ENCODE measurements at regions not wholly inside any gene's neighbourhood (a gene's known extent, or its start where the extent isn't known, plus 50 kb on each side); places are given as distances from the start of the nearest gene placed in this dataset.

DNA sequence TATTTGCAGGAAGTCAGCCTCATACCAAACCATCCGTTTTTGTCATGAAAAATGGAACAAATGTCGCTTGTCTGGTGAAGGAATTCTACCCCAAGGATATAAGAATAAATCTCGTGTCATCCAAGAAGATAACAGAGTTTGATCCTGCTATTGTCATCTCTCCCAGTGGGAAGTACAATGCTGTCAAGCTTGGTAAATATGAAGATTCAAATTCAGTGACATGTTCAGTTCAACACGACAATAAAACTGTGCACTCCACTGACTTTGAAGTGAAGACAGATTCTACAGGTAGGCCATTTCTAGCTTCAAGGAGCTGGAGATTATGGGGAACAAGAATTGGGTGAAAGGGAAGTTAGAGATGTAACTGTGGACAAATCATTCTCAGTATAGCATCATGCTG, 126.1 kb downstream of the DAD1 start:
- no peak for TF ChIP-seq EZH2phosphoT487 (IDR thresholded peaks at IDR 0.05; ENCODE audit: borderline replicate concordance, low read length)
- TF ChIP-seq, protein P1, sequence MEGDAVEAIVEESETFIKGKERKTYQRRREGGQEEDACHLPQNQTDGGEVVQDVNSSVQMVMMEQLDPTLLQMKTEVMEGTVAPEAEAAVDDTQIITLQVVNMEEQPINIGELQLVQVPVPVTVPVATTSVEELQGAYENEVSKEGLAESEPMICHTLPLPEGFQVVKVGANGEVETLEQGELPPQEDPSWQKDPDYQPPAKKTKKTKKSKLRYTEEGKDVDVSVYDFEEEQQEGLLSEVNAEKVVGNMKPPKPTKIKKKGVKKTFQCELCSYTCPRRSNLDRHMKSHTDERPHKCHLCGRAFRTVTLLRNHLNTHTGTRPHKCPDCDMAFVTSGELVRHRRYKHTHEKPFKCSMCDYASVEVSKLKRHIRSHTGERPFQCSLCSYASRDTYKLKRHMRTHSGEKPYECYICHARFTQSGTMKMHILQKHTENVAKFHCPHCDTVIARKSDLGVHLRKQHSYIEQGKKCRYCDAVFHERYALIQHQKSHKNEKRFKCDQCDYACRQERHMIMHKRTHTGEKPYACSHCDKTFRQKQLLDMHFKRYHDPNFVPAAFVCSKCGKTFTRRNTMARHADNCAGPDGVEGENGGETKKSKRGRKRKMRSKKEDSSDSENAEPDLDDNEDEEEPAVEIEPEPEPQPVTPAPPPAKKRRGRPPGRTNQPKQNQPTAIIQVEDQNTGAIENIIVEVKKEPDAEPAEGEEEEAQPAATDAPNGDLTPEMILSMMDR (IDR thresholded peaks at IDR 0.05; ENCODE audit: low read depth, low read length, poor library complexity, severe bottlenecking), result no peak
- H4K20me1 ChIP-seq (ENCODE audit: control insufficient read depth, insufficient read depth, low read depth, low read length), result no peaks in the 10 kb centered on the region
- H3K4me1 ChIP-seq (ENCODE audit: control insufficient read depth, low read length), result peaks cover 9% of the 10 kb centered on the region; the same call in 1 of the 2 replicates
- no peaks in the 10 kb centered on the region for H3K9me3 ChIP-seq (ENCODE audit: control insufficient read depth, insufficient read depth, low read length)
- H3K27me3 ChIP-seq (ENCODE audit: control insufficient read depth, low read length), result no peaks in the 10 kb centered on the region
- H3K4me2 ChIP-seq (ENCODE audit: low read length), result no peak overlapping the region
- no peaks in the 10 kb centered on the region for H3K79me2 ChIP-seq (ENCODE audit: control insufficient read depth, low read length)
- no peak overlapping the region for H3K4me3 ChIP-seq (ENCODE audit: low read length)
- H3K9me2 ChIP-seq (replicated peaks; ENCODE audit: control insufficient read depth, low read length), result no peaks in the 10 kb centered on the region
- H3K36me3 ChIP-seq (ENCODE audit: control insufficient read depth, low read length), result no peaks in the 10 kb centered on the region
- H3K27ac ChIP-seq (ENCODE audit: low read depth, low read length), result no peak overlapping the region
- no peaks in the 10 kb centered on the region for H3F3A ChIP-seq (ENCODE audit: control insufficient read depth, insufficient read depth)

DNA sequence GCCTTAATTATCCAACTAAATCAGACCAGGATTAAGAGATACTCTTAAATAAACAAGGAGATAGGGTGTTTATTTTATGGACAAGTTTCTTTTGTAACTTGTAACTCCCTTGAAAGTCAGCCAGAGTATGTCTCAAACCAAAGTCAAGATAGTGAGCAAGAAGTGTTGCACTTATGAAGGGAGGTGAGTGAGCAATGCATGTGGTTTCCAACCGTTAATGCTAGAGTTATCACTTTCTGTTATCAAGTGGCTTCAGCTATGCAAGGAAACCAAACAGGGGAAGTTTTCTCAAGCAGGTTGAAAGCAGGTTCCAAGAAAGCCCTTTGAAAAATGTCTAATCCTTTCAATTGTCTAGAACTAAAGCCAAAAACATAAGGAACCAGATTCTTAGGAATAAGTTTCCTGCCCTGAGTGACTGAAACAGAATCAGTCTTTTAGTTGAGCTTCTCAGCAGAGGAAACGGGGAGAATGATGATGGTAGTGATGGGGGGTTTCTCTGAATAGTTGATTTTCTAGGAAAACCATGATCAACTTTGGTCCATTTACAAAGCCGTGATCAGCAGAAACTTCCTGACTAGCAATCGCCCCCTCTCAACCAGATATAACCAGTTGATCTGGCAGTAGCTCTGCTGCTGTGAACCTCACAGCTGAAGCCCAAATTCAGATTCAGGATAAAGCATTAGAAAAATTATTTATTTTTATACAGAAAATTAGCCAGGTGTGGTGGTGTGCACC, 128.4 kb downstream of the DAD1 start:
- H3K9me3 ChIP-seq (ENCODE audit: control insufficient read depth, insufficient read depth, low read length), result no peaks in the 10 kb centered on the region
- H3K79me2 ChIP-seq (ENCODE audit: control insufficient read depth, low read length), result no peaks in the 10 kb centered on the region
- H3K9me2 ChIP-seq (replicated peaks; ENCODE audit: control insufficient read depth, low read length), result no peaks in the 10 kb centered on the region
- TF ChIP-seq, protein P1 (IDR thresholded peaks at IDR 0.05; ENCODE audit: low read depth, low read length, poor library complexity, severe bottlenecking), result no peak
- TF ChIP-seq EZH2phosphoT487 (IDR thresholded peaks at IDR 0.05; ENCODE audit: borderline replicate concordance, low read length), result no peak
- no peaks in the 10 kb centered on the region for H3K27me3 ChIP-seq (ENCODE audit: control insufficient read depth, low read length)
- H4K20me1 ChIP-seq (ENCODE audit: control insufficient read depth, insufficient read depth, low read depth, low read length), result no peaks in the 10 kb centered on the region
- no peaks in the 10 kb centered on the region for H3K36me3 ChIP-seq (ENCODE audit: control insufficient read depth, low read length)
- H3K4me3 ChIP-seq (ENCODE audit: low read length), result no peak overlapping the region
- H3F3A ChIP-seq (ENCODE audit: control insufficient read depth, insufficient read depth), result no peaks in the 10 kb centered on the region
- no peak overlapping the region for H3K27ac ChIP-seq (ENCODE audit: low read depth, low read length)
- peaks cover 9% of the 10 kb centered on the region; the same call in 1 of the 2 replicates for H3K4me1 ChIP-seq (ENCODE audit: control insufficient read depth, low read length)
- H3K4me2 ChIP-seq (ENCODE audit: low read length), result no peak overlapping the region

DNA sequence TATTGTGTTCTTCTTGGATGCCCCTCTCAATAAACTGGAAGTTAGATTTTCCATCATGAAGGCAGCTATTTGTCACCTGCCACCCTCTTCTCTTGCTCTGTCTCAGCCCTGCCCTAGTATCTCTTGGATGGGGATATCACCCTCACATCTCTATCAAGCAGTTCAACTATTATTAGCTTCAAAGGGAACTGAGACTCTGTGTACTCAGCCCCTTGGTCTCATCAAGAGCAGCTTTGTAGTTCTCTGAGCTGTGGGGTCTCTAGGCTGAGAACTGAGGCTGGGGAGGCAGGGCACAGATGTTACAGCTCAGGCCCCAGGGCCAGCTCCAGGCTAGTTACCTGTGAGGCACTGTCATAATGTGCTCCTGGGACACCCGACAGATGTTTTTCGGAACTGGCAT, 130.3 kb downstream of the DAD1 start:
- H3K4me3 ChIP-seq (ENCODE audit: low read length), result no peak overlapping the region
- H3K79me2 ChIP-seq (ENCODE audit: control insufficient read depth, low read length), result no peaks in the 10 kb centered on the region
- no peaks in the 10 kb centered on the region for H3K27me3 ChIP-seq (ENCODE audit: control insufficient read depth, low read length)
- H3K9me2 ChIP-seq (replicated peaks; ENCODE audit: control insufficient read depth, low read length), result no peaks in the 10 kb centered on the region
- no peak overlapping the region for H3K4me2 ChIP-seq (ENCODE audit: low read length)
- no peaks in the 10 kb centered on the region for H4K20me1 ChIP-seq (ENCODE audit: control insufficient read depth, insufficient read depth, low read depth, low read length)
- H3K36me3 ChIP-seq (ENCODE audit: control insufficient read depth, low read length), result no peaks in the 10 kb centered on the region
- TF ChIP-seq, protein P1 (IDR thresholded peaks at IDR 0.05; ENCODE audit: low read depth, low read length, poor library complexity, severe bottlenecking), result no peak
- no peak for TF ChIP-seq EZH2phosphoT487 (IDR thresholded peaks at IDR 0.05; ENCODE audit: borderline replicate concordance, low read length)
- H3K27ac ChIP-seq (ENCODE audit: low read depth, low read length), result no peak overlapping the region
- H3K9me3 ChIP-seq (ENCODE audit: control insufficient read depth, insufficient read depth, low read length), result no peaks in the 10 kb centered on the region
- no peaks in the 10 kb centered on the region for H3F3A ChIP-seq (ENCODE audit: control insufficient read depth, insufficient read depth)
- H3K4me1 ChIP-seq (ENCODE audit: control insufficient read depth, low read length), result peaks cover 9% of the 10 kb centered on the region; the same call in 1 of the 2 replicates

Data from DOHH2 (cell line).